Lower leg skin (tissue), 3 donors: ENCODE measurements at regions not wholly inside any gene's neighbourhood (a gene's known extent, or its start where the extent isn't known, plus 50 kb on each side); places are given as distances from the start of the nearest gene placed in this dataset.

ENCODE experiments used
- POLR2A ChIP-seq, 2 donors: fragments of 450-650 bp; IDR thresholded peaks; one replicate each; pipeline ENCODE4 v1.6.1; 2016 to 2017; ENCODE audit warnings: antibody characterized with exemption in 2 of 2, mild to moderate bottlenecking in 1 of 2, moderate library complexity in 1 of 2
- TF ChIP-seq, protein P1 (sequence below), 3 donors: fragments of 450-650 bp; IDR thresholded peaks; one replicate each; pipeline ENCODE4 v1.5.1; 2016; ENCODE audit warnings: antibody characterized with exemption in 3 of 3, mild to moderate bottlenecking in 3 of 3, moderate library complexity in 2 of 3

DNA sequence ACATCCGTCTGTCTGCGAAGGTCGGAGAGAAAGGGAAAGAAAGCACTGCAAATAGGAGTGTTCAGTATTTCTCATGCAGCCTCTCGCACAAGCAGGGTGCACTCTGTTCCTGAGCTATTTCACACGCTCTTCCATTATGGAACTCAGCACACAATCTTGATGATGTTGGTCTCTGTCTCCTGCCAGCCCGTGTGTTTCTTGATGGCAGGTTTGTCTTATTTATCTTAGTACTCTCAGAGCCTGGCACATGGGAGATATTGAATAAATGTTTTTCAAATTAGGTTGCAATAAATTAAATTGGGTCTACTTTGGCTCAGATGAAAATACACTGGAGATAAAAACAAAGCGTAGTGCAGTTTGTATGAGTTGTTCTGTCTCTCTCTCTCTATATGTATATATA lies 134.9 kb upstream of the ETS2 start:
- no peak for TF ChIP-seq POLR2A (IDR thresholded peaks at IDR 0.05)
- TF ChIP-seq, protein P1, sequence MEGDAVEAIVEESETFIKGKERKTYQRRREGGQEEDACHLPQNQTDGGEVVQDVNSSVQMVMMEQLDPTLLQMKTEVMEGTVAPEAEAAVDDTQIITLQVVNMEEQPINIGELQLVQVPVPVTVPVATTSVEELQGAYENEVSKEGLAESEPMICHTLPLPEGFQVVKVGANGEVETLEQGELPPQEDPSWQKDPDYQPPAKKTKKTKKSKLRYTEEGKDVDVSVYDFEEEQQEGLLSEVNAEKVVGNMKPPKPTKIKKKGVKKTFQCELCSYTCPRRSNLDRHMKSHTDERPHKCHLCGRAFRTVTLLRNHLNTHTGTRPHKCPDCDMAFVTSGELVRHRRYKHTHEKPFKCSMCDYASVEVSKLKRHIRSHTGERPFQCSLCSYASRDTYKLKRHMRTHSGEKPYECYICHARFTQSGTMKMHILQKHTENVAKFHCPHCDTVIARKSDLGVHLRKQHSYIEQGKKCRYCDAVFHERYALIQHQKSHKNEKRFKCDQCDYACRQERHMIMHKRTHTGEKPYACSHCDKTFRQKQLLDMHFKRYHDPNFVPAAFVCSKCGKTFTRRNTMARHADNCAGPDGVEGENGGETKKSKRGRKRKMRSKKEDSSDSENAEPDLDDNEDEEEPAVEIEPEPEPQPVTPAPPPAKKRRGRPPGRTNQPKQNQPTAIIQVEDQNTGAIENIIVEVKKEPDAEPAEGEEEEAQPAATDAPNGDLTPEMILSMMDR (IDR thresholded peaks at IDR 0.05) = no peak
